Mesothelial cell of epicardium (in vitro differentiated cells): ENCODE measurements at regions not wholly inside any gene's neighbourhood (a gene's known extent, or its start where the extent isn't known, plus 50 kb on each side); places are given as distances from the start of the nearest gene placed in this dataset.

Source experiments
- DNase-seq, 2 experiments: peaks; one replicate each; pipeline ENCODE4 v3.0.0; 2021; ENCODE audit warnings: low spot score in 2 of 2; ENCODE audit not compliant: unreplicated experiment in 2 of 2
- H3K27ac Mint-ChIP-seq: 2 replicates; pipeline ENCODE4 v1.8.0; 2021; ENCODE audit warnings: mixed read lengths
- H3K27me3 Mint-ChIP-seq: 2 replicates; pipeline ENCODE4 v1.8.0; 2021; ENCODE audit warnings: low read depth, mixed read lengths
- H3K36me3 Mint-ChIP-seq: 2 replicates; pipeline ENCODE4 v1.8.0; 2021; ENCODE audit warnings: mixed read lengths
- H3K4me1 Mint-ChIP-seq: 2 replicates; pipeline ENCODE4 v1.8.0; 2021; ENCODE audit warnings: mixed read lengths
- H3K4me3 Mint-ChIP-seq: 2 replicates; pipeline ENCODE4 v1.8.0; 2021; ENCODE audit warnings: mild to moderate bottlenecking, moderate library complexity, mixed read lengths
- H3K9me3 Mint-ChIP-seq: 2 replicates; pipeline ENCODE4 v1.8.0; 2021; ENCODE audit warnings: mixed read lengths
- CTCF ChIP-seq: fragments of 200-600 bp; sonication (generic); IDR thresholded peaks from one replicate; pipeline ENCODE4 v1.5.0; 2021; ENCODE audit warnings: antibody characterized with exemption; ENCODE audit not compliant: unreplicated experiment

DNA sequence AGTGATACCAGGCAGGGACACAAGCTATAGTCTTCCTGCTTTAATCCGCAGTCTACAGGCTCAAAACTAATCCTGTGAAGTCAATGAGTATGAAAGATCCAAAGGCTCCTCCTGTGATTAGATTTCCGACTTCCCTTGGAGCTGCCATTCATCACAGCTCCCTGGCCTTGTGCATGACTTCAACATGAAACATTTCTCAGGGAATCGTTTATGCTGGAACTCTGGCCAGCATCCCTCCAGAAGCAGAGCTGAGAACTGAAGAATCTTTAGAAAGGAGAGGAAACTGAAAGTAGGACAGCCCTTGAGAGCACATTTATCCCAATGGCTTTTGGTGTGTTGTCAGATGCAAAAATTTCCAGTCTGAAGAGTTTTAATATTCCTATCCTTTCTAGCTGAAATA is 84.3 kb upstream of the SESTD1 start:
- no peak for TF ChIP-seq CTCF
- DNase-seq: no peak
- Mint-ChIP-seq H3K27me3 (peaks cover 5% of the 10 kb centered on the region), H3K4me3 (no peak overlapping the region), H3K27ac (no peak overlapping the region), H3K4me1 (peaks cover 17% of the 10 kb centered on the region), H3K9me3 (no peaks in the 10 kb centered on the region), H3K36me3 (no peaks in the 10 kb centered on the region)

DNA sequence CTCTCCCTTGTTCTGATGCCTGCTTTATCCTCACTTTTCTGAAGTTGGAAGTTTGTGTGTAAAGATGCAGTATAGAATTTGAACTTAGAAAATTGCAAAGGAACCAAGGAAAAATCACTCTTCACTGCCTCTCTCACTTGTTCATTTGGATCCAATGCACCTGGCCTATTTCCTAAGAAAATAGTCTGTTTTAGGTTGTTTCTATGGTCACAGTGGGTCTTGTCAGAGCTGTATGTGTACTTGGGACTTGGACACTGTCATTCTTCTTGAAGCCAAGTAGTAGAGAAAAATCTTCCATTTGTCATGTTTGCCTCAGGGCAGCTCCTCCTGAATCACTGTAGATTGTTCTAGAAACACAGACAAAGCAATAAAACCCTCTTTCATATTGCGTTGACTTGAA is 80.3 kb upstream of the SESTD1 start:
- DNase-seq: no peak
- peak overlapping the region; percentile 83 for H3K27ac Mint-ChIP-seq
- no peak overlapping the region for H3K4me3 Mint-ChIP-seq
- H3K27me3 Mint-ChIP-seq: no peaks in the 10 kb centered on the region
- H3K36me3 Mint-ChIP-seq: no peaks in the 10 kb centered on the region
- H3K4me1 Mint-ChIP-seq: peaks cover 29% of the 10 kb centered on the region
- no peak for TF ChIP-seq CTCF
- no peaks in the 10 kb centered on the region for H3K9me3 Mint-ChIP-seq

GRCh38 chr2:179344280-179344964 is 79.8 kb upstream of the SESTD1 start:
- Mint-ChIP-seq H3K4me3 (no peak overlapping the region), H3K4me1 (peaks cover 31% of the 10 kb centered on the region), H3K9me3 (no peaks in the 10 kb centered on the region), H3K36me3 (no peaks in the 10 kb centered on the region), H3K27ac (peak overlapping the region; percentile 83), H3K27me3 (no peaks in the 10 kb centered on the region)
- DNase-seq: no peak
- no peak for TF ChIP-seq CTCF

GRCh38 chr2:179343945-179344279 is 79.3 kb upstream of the SESTD1 start:
- no peak overlapping the region for H3K4me3 Mint-ChIP-seq
- H3K36me3 Mint-ChIP-seq: no peaks in the 10 kb centered on the region
- no peak for TF ChIP-seq CTCF
- no peak overlapping the region for H3K27ac Mint-ChIP-seq
- DNase-seq: no peak
- H3K4me1 Mint-ChIP-seq: peaks cover 28% of the 10 kb centered on the region
- no peaks in the 10 kb centered on the region for H3K9me3 Mint-ChIP-seq
- H3K27me3 Mint-ChIP-seq: no peaks in the 10 kb centered on the region

DNA sequence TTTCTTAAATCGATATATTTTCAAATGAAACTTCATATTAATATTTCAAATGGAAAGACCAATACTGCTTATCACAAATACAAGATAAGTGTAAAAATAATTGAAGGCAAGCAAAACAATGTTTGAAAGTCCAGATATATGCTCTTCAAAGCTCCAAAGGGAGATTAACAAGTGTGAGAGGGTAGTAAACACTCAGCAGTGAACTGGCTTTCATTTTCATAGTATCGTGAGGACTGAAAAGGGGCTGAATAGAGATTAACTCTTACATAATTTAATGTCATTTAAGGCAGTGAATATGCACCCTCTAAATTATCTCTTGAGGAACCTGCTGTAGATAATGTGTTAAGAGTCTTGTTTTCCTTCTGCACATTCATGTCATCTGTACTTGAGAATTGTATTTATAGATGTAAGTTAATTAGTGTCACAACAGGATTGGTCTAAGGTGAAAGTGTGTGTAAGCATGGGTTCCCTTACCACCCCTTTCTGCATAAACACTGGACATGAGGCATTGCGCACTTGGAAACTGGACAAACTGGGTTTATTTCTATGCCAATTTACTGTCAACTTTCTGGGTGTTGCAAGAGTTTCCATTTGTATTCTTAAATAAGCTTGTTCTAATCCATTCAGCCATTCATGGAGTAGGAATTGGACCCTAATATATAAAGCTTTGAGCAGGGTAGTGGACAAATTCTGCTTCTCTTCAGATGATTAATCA is 76.7 kb upstream of the SESTD1 start:
- H3K9me3 Mint-ChIP-seq: no peaks in the 10 kb centered on the region
- no peak overlapping the region for H3K27ac Mint-ChIP-seq
- H3K4me3 Mint-ChIP-seq: no peak overlapping the region
- DNase-seq: no peak
- no peak for TF ChIP-seq CTCF
- no peaks in the 10 kb centered on the region for H3K27me3 Mint-ChIP-seq
- H3K4me1 Mint-ChIP-seq: peaks cover 36% of the 10 kb centered on the region
- H3K36me3 Mint-ChIP-seq: no peaks in the 10 kb centered on the region
